ENCODE measurements at regions not wholly inside any gene's neighbourhood (a gene's known extent, or its start where the extent isn't known, plus 50 kb on each side); places are given as distances from the start of the nearest gene placed in this dataset.

DNA sequence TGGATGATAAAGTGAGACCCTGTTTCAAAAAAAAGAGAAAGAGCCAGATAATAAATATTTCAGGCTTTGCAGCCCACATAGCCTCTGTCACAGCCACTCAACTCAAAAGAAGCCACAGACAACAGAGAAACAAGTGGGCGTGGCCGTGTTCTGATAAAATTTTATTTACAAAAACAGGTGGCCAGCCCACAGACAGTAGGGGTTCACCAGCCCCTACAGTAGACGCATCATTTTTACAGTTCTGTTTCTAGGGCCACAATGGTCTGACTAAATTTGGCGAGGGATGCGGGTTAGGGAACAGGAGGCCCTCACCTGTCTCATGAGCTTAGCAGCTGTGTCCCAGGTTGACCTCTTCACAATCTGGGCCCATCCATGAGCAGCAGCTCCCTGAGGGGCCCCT lies 59.5 kb downstream of the ARHGEF18 start:
- Histone ChIP-seq H3K4me2 (ENCODE audit: control insufficient read depth, extremely low read depth, insufficient read depth, low read depth, low read length) (no peak overlapping the region), H3K4me1 (ENCODE audit: control insufficient read depth, extremely low read depth, insufficient read depth, low read length) (peaks cover 2% of the 10 kb centered on the region), H3K27ac (ENCODE audit: control insufficient read depth, insufficient read depth, low read length) (no peak overlapping the region), H3K79me2 (ENCODE audit: control insufficient read depth, insufficient read depth, low read length) (peaks cover 66% of the 10 kb centered on the region), H3K9me3 (ENCODE audit: control insufficient read depth, low read depth, low read length) (no peaks in the 10 kb centered on the region), H2AFZ (ENCODE audit: control insufficient read depth, low read length) (no peak overlapping the region), H4K20me1 (ENCODE audit: control insufficient read depth, extremely low read depth, insufficient read depth, low read length) (no peaks in the 10 kb centered on the region), H3K36me3 (ENCODE audit: control insufficient read depth in 2 of 2, extremely low read depth in 1 of 2, insufficient read depth in 2 of 2, low read length in 2 of 2) (peaks cover 0 to 3% of the 10 kb centered on the region in 2 experiments), H3K4me3 (ENCODE audit: control insufficient read depth in 2 of 3, extremely low read depth in 1 of 3, insufficient read depth in 2 of 3, low read depth in 1 of 3, low read length in 3 of 3) (no peak overlapping the region), H3K9me1 (ENCODE audit: control insufficient read depth, extremely low read depth, insufficient read depth, low read length) (no peaks in the 10 kb centered on the region), H3K9ac (ENCODE audit: control insufficient read depth, extremely low read depth, insufficient read depth, low read length) (no peak overlapping the region), H3K27me3 (ENCODE audit: control insufficient read depth, extremely low read depth, insufficient read depth, low read length) (no peaks in the 10 kb centered on the region)
- no peak for TF ChIP-seq EZH2 (IDR thresholded peaks at IDR 0.05; ENCODE audit: low read length)
- TF ChIP-seq, protein P1, sequence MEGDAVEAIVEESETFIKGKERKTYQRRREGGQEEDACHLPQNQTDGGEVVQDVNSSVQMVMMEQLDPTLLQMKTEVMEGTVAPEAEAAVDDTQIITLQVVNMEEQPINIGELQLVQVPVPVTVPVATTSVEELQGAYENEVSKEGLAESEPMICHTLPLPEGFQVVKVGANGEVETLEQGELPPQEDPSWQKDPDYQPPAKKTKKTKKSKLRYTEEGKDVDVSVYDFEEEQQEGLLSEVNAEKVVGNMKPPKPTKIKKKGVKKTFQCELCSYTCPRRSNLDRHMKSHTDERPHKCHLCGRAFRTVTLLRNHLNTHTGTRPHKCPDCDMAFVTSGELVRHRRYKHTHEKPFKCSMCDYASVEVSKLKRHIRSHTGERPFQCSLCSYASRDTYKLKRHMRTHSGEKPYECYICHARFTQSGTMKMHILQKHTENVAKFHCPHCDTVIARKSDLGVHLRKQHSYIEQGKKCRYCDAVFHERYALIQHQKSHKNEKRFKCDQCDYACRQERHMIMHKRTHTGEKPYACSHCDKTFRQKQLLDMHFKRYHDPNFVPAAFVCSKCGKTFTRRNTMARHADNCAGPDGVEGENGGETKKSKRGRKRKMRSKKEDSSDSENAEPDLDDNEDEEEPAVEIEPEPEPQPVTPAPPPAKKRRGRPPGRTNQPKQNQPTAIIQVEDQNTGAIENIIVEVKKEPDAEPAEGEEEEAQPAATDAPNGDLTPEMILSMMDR (optimal IDR thresholded peaks at IDR 0.05 in 1 of 3, IDR thresholded peaks at IDR 0.05 in 1 of 3, conservative IDR thresholded peaks at IDR 0.05 in 1 of 3; ENCODE audit: extremely low read depth in 1 of 3, insufficient read depth in 2 of 3, low read length in 3 of 3) = no peak
- FAIRE-seq (no peak), DNase-seq (ENCODE audit: low read depth, low spot score) (no peak)
- dilution Hi-C loops (cut with MboI; ENCODE audit: extremely low pct_ligation_motif_present, low sequenced_read_pairs) = no loop called here

- Histone ChIP-seq H3K9ac (ENCODE audit: control insufficient read depth, extremely low read depth, insufficient read depth, low read length) (no peak overlapping the region), H2AFZ (ENCODE audit: control insufficient read depth, low read length) (no peak overlapping the region), H3K27ac (ENCODE audit: control insufficient read depth, insufficient read depth, low read length) (no peak overlapping the region), H3K9me3 (ENCODE audit: control insufficient read depth, low read depth, low read length) (no peaks in the 10 kb centered on the region), H3K36me3 (ENCODE audit: control insufficient read depth in 2 of 2, extremely low read depth in 1 of 2, insufficient read depth in 2 of 2, low read length in 2 of 2) (peaks cover 2 to 3% of the 10 kb centered on the region in 2 experiments), H3K27me3 (ENCODE audit: control insufficient read depth, extremely low read depth, insufficient read depth, low read length) (no peaks in the 10 kb centered on the region), H4K20me1 (ENCODE audit: control insufficient read depth, extremely low read depth, insufficient read depth, low read length) (no peaks in the 10 kb centered on the region), H3K79me2 (ENCODE audit: control insufficient read depth, insufficient read depth, low read length) (peaks cover 60% of the 10 kb centered on the region), H3K9me1 (ENCODE audit: control insufficient read depth, extremely low read depth, insufficient read depth, low read length) (no peaks in the 10 kb centered on the region), H3K4me1 (ENCODE audit: control insufficient read depth, extremely low read depth, insufficient read depth, low read length) (peaks cover 2% of the 10 kb centered on the region), H3K4me3 (ENCODE audit: control insufficient read depth in 2 of 3, extremely low read depth in 1 of 3, insufficient read depth in 2 of 3, low read depth in 1 of 3, low read length in 3 of 3) (no peak overlapping the region), H3K4me2 (ENCODE audit: control insufficient read depth, extremely low read depth, insufficient read depth, low read depth, low read length) (no peak overlapping the region)
- no peak for DNase-seq (ENCODE audit: low read depth, low spot score)
- dilution Hi-C loops (cut with MboI; ENCODE audit: extremely low pct_ligation_motif_present, low sequenced_read_pairs) = no loop called here
- TF ChIP-seq, protein P1 (optimal IDR thresholded peaks at IDR 0.05 in 1 of 3, IDR thresholded peaks at IDR 0.05 in 1 of 3, conservative IDR thresholded peaks at IDR 0.05 in 1 of 3; ENCODE audit: extremely low read depth in 1 of 3, insufficient read depth in 2 of 3, low read length in 3 of 3) = no peak
- TF ChIP-seq EZH2 (IDR thresholded peaks at IDR 0.05; ENCODE audit: low read length) = no peak
- FAIRE-seq = peak; percentile 41
Observed at GRCh38 chr19:7410946-7411345, 62.2 kb downstream of the ARHGEF18 start.
